ENCODE measurements at regions not wholly inside any gene's neighbourhood (a gene's known extent, or its start where the extent isn't known, plus 50 kb on each side); places are given as distances from the start of the nearest gene placed in this dataset.

DNA sequence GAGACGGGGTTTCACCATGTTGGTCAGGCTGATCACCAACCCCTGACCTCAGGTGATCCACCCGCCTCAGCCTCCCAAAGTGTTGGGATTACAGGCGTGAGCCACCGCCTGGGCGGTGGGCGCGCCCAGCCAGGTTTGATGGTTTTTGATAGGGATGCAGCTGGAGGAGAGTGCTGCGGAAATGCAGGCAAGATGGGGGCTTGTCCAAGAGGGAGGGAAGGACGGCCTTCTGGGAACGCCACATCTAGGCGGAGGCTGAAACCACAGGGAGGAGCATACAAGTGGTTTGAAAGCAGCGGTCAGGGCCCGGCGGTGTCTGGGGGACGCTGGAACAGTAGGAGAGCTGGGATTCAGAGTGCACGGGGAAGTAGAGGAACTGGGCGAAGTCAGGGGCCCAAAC is 134.6 kb downstream of the VRK1 start:
- TF ChIP-seq, protein P1, sequence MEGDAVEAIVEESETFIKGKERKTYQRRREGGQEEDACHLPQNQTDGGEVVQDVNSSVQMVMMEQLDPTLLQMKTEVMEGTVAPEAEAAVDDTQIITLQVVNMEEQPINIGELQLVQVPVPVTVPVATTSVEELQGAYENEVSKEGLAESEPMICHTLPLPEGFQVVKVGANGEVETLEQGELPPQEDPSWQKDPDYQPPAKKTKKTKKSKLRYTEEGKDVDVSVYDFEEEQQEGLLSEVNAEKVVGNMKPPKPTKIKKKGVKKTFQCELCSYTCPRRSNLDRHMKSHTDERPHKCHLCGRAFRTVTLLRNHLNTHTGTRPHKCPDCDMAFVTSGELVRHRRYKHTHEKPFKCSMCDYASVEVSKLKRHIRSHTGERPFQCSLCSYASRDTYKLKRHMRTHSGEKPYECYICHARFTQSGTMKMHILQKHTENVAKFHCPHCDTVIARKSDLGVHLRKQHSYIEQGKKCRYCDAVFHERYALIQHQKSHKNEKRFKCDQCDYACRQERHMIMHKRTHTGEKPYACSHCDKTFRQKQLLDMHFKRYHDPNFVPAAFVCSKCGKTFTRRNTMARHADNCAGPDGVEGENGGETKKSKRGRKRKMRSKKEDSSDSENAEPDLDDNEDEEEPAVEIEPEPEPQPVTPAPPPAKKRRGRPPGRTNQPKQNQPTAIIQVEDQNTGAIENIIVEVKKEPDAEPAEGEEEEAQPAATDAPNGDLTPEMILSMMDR (IDR thresholded peaks at IDR 0.05; ENCODE audit: low read depth, low read length), result no peak
- CTCF ChIA-PET, result no interaction called here
- Histone ChIP-seq H3K27ac (ENCODE audit: low read depth, low read length) (no peak overlapping the region), H3K4me3 (ENCODE audit: low read depth, low read length) (no peak overlapping the region), H3K27me3 (ENCODE audit: control insufficient read depth, insufficient read depth, low read length) (no peaks in the 10 kb centered on the region), H3K9me3 (ENCODE audit: control insufficient read depth, insufficient read depth, low read length) (peaks cover 21% of the 10 kb centered on the region)
- DNase-seq (ENCODE audit: low read depth, low spot score), result no peak
- POLR2A ChIA-PET, result no interaction called here

DNA sequence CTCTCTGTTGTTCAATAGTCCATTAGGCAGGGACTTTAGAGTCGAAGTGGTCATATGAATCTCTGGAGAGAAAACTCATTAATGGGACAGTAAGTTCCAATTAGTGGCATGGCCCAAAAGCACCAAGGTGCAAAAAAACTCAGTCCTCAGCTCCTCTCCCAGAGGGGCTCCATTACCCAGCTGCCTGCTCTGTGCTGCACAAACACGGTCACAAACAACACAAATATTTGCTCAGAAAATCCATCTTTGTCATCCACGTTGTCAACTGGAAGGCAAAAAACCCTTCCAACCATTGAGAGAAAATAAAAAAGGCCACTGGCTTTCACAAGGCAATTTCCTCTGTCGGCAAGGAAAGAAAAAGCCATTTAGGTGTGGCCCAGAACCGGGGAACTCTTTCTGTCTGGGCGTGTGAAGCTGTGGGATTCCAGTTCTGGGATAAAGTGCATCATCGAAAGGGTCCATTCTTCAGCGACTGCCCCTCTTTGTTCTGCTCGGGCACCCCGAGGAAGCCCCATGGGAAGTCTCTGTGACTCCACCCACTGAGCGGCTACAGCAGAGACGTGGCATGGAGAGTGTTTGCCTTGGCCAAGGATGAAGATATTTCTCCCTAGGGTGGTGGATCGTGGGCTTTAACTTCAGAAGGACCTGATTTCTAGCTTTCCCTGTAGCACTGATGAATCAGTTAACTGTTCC is 137.6 kb downstream of the VRK1 start:
- ChIA-PET CTCF (no interaction called here), POLR2A (no interaction called here)
- DNase-seq (ENCODE audit: low read depth, low spot score), result no peak
- no peaks in the 10 kb centered on the region for H3K27me3 ChIP-seq (ENCODE audit: control insufficient read depth, insufficient read depth, low read length)
- H3K9me3 ChIP-seq (ENCODE audit: control insufficient read depth, insufficient read depth, low read length), result peaks cover 31% of the 10 kb centered on the region
- H3K27ac ChIP-seq (ENCODE audit: low read depth, low read length), result no peak overlapping the region
- H3K4me3 ChIP-seq (ENCODE audit: low read depth, low read length), result no peak overlapping the region
- TF ChIP-seq, protein P1 (IDR thresholded peaks at IDR 0.05; ENCODE audit: low read depth, low read length), result no peak

DNA sequence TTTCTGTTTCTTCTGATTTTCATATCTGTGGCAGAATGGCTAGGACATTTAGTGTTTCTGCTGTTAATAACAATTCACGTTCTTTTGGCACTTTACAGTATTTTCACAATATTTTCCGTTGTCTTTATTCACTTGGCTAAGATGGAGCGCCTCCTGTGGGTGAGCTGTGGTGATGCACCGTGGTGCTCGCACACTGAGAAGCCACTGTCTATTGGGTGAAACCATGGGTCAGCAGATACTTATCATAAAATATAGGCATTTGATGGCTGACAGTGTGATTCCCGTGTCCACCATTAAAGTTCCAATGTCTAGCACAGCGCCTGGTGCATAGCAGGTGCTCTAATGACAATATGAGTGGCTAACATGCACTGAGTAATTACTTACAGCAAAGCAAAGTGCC is 141.8 kb downstream of the VRK1 start:
- H3K4me3 ChIP-seq (ENCODE audit: low read depth, low read length), result no peak overlapping the region
- TF ChIP-seq, protein P1 (IDR thresholded peaks at IDR 0.05; ENCODE audit: low read depth, low read length), result no peak
- peaks cover 35% of the 10 kb centered on the region for H3K9me3 ChIP-seq (ENCODE audit: control insufficient read depth, insufficient read depth, low read length)
- no peak for DNase-seq (ENCODE audit: low read depth, low spot score)
- no peak overlapping the region for H3K27ac ChIP-seq (ENCODE audit: low read depth, low read length)
- ChIA-PET CTCF (no interaction called here), POLR2A (no interaction called here)
- no peaks in the 10 kb centered on the region for H3K27me3 ChIP-seq (ENCODE audit: control insufficient read depth, insufficient read depth, low read length)

DNA sequence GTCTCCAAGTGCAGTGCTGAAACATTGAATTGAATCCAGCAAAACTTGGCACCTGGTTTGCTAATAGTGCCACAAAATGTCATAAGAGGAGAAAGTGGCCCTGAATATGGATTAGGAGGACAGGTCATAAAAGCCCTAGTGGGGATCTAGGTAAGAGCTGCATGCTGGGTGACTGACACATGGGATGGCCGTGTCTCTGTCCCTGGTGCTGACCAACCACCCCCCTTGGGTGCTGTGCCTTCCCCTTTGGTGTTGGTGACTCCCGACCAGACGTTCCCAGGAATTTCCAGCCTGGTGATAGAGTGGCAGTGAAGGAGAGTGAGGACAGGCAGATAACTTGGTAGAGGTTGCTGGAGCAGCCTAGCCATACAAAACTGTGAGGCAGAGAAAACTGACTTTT is 142.8 kb downstream of the VRK1 start:
- ChIA-PET POLR2A (no interaction called here), CTCF (no interaction called here)
- no peaks in the 10 kb centered on the region for H3K27me3 ChIP-seq (ENCODE audit: control insufficient read depth, insufficient read depth, low read length)
- H3K27ac ChIP-seq (ENCODE audit: low read depth, low read length), result no peak overlapping the region
- no peak overlapping the region for H3K4me3 ChIP-seq (ENCODE audit: low read depth, low read length)
- H3K9me3 ChIP-seq (ENCODE audit: control insufficient read depth, insufficient read depth, low read length), result peaks cover 35% of the 10 kb centered on the region
- TF ChIP-seq, protein P1 (IDR thresholded peaks at IDR 0.05; ENCODE audit: low read depth, low read length), result no peak
- no peak for DNase-seq (ENCODE audit: low read depth, low spot score)

DNA sequence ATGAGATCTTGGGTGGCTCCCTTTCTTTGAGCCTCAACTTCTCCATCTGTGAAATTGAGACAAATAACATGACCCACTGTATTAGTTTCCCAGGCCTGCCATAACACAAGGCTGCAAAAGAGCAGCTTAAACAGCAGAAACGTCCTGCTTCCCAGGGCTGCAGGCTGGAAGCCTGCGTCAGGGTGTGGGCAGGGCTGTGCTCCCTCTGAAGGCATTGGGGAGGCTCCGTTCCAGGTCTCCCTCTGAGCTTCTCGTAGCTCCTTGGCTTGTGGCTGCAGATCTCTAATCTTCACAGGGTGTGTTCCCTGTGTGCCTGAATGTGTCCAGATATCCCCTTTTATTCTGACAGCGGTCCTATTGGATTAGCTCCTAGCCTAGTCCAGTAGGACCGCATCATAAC is 147.1 kb downstream of the VRK1 start:
- POLR2A ChIA-PET, result no interaction called here
- Histone ChIP-seq H3K27ac (ENCODE audit: low read depth, low read length) (no peak overlapping the region), H3K9me3 (ENCODE audit: control insufficient read depth, insufficient read depth, low read length) (peaks cover 30% of the 10 kb centered on the region), H3K4me3 (ENCODE audit: low read depth, low read length) (no peak overlapping the region), H3K27me3 (ENCODE audit: control insufficient read depth, insufficient read depth, low read length) (no peaks in the 10 kb centered on the region)
- CTCF ChIA-PET, result interaction anchor here (0.5 kb wide), 1 partner anchor 204 kb away, joined by 4 read pairs; no protein-coding TSS in a partner anchor
- DNase-seq (ENCODE audit: low read depth, low spot score), result no peak
- TF ChIP-seq, protein P1 (IDR thresholded peaks at IDR 0.05; ENCODE audit: low read depth, low read length), result no peak

Data from AG04450 (cell line).